ENCODE measurements at regions not wholly inside any gene's neighbourhood (a gene's known extent, or its start where the extent isn't known, plus 50 kb on each side); places are given as distances from the start of the nearest gene placed in this dataset.

DNA sequence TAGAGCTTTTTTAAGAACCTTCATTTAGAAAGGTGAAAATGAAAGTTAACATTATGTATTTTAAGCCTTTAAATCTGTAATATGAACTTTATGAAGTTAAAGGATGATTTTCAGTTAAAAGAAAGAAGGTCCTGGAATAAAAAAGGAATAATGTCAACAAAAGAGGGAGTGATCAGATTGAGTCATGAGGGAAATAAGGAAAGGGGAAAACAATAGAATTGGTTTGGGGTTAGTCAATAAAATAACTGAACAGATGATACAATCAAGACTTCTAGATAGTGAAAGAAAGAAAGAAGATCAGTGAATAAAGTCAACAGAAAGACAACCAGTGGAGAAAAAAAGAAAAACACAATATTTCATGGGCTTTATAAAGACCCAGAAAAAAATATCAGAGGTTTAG, 291.6 kb upstream of the ARSJ start:
- no peak for TF ChIP-seq POLR2A (IDR thresholded peaks at IDR 0.05)
- TF ChIP-seq, protein P1, sequence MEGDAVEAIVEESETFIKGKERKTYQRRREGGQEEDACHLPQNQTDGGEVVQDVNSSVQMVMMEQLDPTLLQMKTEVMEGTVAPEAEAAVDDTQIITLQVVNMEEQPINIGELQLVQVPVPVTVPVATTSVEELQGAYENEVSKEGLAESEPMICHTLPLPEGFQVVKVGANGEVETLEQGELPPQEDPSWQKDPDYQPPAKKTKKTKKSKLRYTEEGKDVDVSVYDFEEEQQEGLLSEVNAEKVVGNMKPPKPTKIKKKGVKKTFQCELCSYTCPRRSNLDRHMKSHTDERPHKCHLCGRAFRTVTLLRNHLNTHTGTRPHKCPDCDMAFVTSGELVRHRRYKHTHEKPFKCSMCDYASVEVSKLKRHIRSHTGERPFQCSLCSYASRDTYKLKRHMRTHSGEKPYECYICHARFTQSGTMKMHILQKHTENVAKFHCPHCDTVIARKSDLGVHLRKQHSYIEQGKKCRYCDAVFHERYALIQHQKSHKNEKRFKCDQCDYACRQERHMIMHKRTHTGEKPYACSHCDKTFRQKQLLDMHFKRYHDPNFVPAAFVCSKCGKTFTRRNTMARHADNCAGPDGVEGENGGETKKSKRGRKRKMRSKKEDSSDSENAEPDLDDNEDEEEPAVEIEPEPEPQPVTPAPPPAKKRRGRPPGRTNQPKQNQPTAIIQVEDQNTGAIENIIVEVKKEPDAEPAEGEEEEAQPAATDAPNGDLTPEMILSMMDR (IDR thresholded peaks at IDR 0.05) = no peak

All from esophagus squamous epithelium (tissue), 4 donors.